HepG2 (cell line): ENCODE measurements at regions not wholly inside any gene's neighbourhood (a gene's known extent, or its start where the extent isn't known, plus 50 kb on each side); places are given as distances from the start of the nearest gene placed in this dataset.

Source experiments
- FIP1L1 ChIP-seq: fragments of 200-400 bp; formaldehyde crosslinking; IDR thresholded peaks from 2 replicates; pipeline ENCODE4 v1.6.1; 2018; ENCODE audit warnings: low read depth, mild to moderate bottlenecking, low read length, moderate library complexity, borderline replicate concordance; ENCODE audit not compliant: insufficient read depth
- HNRNPK ChIP-seq: fragments of 200-400 bp; formaldehyde crosslinking; IDR thresholded peaks from 2 replicates; pipeline ENCODE4 v1.6.1; 2018; ENCODE audit warnings: low read length, low read depth, moderate library complexity, mild to moderate bottlenecking; ENCODE audit not compliant: poor library complexity, severe bottlenecking
- HNRNPL ChIP-seq: fragments of 200-400 bp; formaldehyde crosslinking; IDR thresholded peaks from 2 replicates; pipeline ENCODE4 v1.6.1; 2017; ENCODE audit warnings: mild to moderate bottlenecking, low read depth, low read length
- KAT8 ChIP-seq: IDR thresholded peaks from 2 replicates; pipeline ENCODE4 v1.6.1; 2016; ENCODE audit warnings: missing genetic modification reagents, missing compliant biosample characterization
- MLLT10 ChIP-seq: sonication (generic); formaldehyde crosslinking; IDR thresholded peaks from 2 replicates; pipeline ENCODE4 v1.4.0; 2020; ENCODE audit warnings: missing genetic modification reagents
- MTA3 ChIP-seq: sonication (generic); formaldehyde crosslinking; IDR thresholded peaks from 2 replicates; pipeline ENCODE4 v1.4.0; 2020; ENCODE audit warnings: missing genetic modification reagents
- NONO ChIP-seq, 2 experiments: fragments of 450-650 bp in 1 of 2; sonication (generic) in 1 of 2; formaldehyde crosslinking in 1 of 2; IDR thresholded peaks in 1 of 2; conservative IDR thresholded peaks in 1 of 2; 2 replicates each; pipeline versions ENCODE4 v1.6.1 to v1.8.0; 2017 to 2022; ENCODE audit warnings: mild to moderate bottlenecking in 1 of 2, missing genetic modification reagents in 1 of 2, moderate library complexity in 1 of 2
- PRDM4 ChIP-seq: sonication (generic); formaldehyde crosslinking; IDR thresholded peaks from 2 replicates; pipeline ENCODE4 v1.9.0; 2021; ENCODE audit warnings: missing genetic modification reagents, borderline replicate concordance
- RELA ChIP-seq: sonication (generic); formaldehyde crosslinking; IDR thresholded peaks from 2 replicates; pipeline ENCODE4 v1.4.0; 2020; ENCODE audit warnings: missing genetic modification reagents
- ZBTB42 ChIP-seq: sonication (generic); formaldehyde crosslinking; IDR thresholded peaks from 2 replicates; pipeline ENCODE4 v1.5.0; 2020; ENCODE audit warnings: mild to moderate bottlenecking, missing genetic modification reagents
- ZFP62 ChIP-seq: sonication (generic); formaldehyde crosslinking; IDR thresholded peaks from 2 replicates; pipeline ENCODE4 v1.4.0; 2020; ENCODE audit warnings: missing genetic modification reagents
- ZNF101 ChIP-seq: sonication (generic); formaldehyde crosslinking; IDR thresholded peaks from 2 replicates; pipeline ENCODE4 v1.4.0; 2020; ENCODE audit warnings: mild to moderate bottlenecking, low read depth, missing genetic modification reagents, borderline replicate concordance
- ZNF468 ChIP-seq: sonication (generic); formaldehyde crosslinking; IDR thresholded peaks from 2 replicates; pipeline ENCODE4 v1.8.0; 2022; ENCODE audit warnings: mild to moderate bottlenecking, moderate library complexity, missing genetic modification reagents
- ZNF513 ChIP-seq: sonication (generic); formaldehyde crosslinking; conservative IDR thresholded peaks from 2 replicates; pipeline ENCODE4 v1.5.0; 2020; ENCODE audit warnings: missing genetic modification reagents
- ZNF747 ChIP-seq: sonication (generic); formaldehyde crosslinking; IDR thresholded peaks from 2 replicates; pipeline ENCODE4 v1.8.1; 2023; ENCODE audit warnings: missing genetic modification reagents, mild to moderate bottlenecking, borderline replicate concordance
- ZNF816 ChIP-seq: sonication (generic); formaldehyde crosslinking; IDR thresholded peaks from 2 replicates; pipeline ENCODE4 v1.8.0; 2022; ENCODE audit warnings: missing genetic modification reagents, mild to moderate bottlenecking, borderline replicate concordance
- ZNF850 ChIP-seq: sonication (generic); formaldehyde crosslinking; conservative IDR thresholded peaks from 2 replicates; pipeline ENCODE4 v1.9.0; 2021; ENCODE audit warnings: mild to moderate bottlenecking, missing genetic modification reagents
- ZSCAN30 ChIP-seq: sonication (generic); formaldehyde crosslinking; IDR thresholded peaks from 2 replicates; pipeline ENCODE4 v1.5.0; 2020; ENCODE audit warnings: mild to moderate bottlenecking, missing genetic modification reagents
- ZSCAN31 ChIP-seq: sonication (generic); formaldehyde crosslinking; IDR thresholded peaks from 2 replicates; pipeline ENCODE4 v1.5.0; 2020; ENCODE audit warnings: low read depth, mild to moderate bottlenecking, missing genetic modification reagents
- TF ChIP-seq, protein P1 (sequence below): sonication (generic); formaldehyde crosslinking; IDR thresholded peaks from 2 replicates; pipeline ENCODE4 v1.8.1; 2022; ENCODE audit warnings: mild to moderate bottlenecking, missing genetic modification reagents
- TF ChIP-seq, protein P2 (sequence below): sonication (generic); formaldehyde crosslinking; IDR thresholded peaks from 2 replicates; pipeline ENCODE4 v1.5.0; 2020; ENCODE audit warnings: mild to moderate bottlenecking, missing genetic modification reagents

GRCh38 chr3:125916376-125916978, 52.5 kb upstream of the ROPN1B start (continued):
- TF ChIP-seq, protein P1, sequence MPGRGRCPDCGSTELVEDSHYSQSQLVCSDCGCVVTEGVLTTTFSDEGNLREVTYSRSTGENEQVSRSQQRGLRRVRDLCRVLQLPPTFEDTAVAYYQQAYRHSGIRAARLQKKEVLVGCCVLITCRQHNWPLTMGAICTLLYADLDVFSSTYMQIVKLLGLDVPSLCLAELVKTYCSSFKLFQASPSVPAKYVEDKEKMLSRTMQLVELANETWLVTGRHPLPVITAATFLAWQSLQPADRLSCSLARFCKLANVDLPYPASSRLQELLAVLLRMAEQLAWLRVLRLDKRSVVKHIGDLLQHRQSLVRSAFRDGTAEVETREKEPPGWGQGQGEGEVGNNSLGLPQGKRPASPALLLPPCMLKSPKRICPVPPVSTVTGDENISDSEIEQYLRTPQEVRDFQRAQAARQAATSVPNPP (CRISPR knock-in tag), result no peak
- TF ChIP-seq ZSCAN31 (CRISPR knock-in tag), result 0 out of 2 replicates have a peak, but pooled peaks have one; percentile 32
- no peak for TF ChIP-seq HNRNPK
- no peak for TF ChIP-seq RELA (CRISPR knock-in tag)
- TF ChIP-seq ZNF513 (CRISPR knock-in tag), result no peak
- TF ChIP-seq ZNF468 (CRISPR knock-in tag), result no peak
- no peak for TF ChIP-seq ZNF850 (CRISPR knock-in tag)
- TF ChIP-seq ZNF747 (CRISPR knock-in tag), result no peak
- no peak for TF ChIP-seq ZNF101 (CRISPR knock-in tag)
- TF ChIP-seq, protein P2, sequence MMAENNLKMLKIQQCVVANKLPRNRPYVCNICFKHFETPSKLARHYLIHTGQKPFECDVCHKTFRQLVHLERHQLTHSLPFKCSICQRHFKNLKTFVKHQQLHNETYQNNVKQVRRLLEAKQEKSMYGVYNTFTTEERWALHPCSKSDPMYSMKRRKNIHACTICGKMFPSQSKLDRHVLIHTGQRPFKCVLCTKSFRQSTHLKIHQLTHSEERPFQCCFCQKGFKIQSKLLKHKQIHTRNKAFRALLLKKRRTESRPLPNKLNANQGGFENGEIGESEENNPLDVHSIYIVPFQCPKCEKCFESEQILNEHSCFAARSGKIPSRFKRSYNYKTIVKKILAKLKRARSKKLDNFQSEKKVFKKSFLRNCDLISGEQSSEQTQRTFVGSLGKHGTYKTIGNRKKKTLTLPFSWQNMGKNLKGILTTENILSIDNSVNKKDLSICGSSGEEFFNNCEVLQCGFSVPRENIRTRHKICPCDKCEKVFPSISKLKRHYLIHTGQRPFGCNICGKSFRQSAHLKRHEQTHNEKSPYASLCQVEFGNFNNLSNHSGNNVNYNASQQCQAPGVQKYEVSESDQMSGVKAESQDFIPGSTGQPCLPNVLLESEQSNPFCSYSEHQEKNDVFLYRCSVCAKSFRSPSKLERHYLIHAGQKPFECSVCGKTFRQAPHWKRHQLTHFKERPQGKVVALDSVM, result no peak
- no peak for TF ChIP-seq HNRNPL
- no peak for TF ChIP-seq ZSCAN30 (CRISPR knock-in tag)
- TF ChIP-seq MTA3 (CRISPR knock-in tag), result no peak
- TF ChIP-seq PRDM4 (CRISPR knock-in tag), result no peak
- no peak for TF ChIP-seq ZFP62 (CRISPR knock-in tag)
- TF ChIP-seq FIP1L1, result no peak
- no peak for TF ChIP-seq ZNF816 (CRISPR knock-in tag)
- no peak for TF ChIP-seq NONO (IDR thresholded peaks at IDR 0.05)
- no peak for TF ChIP-seq NONO (CRISPR knock-in tag; conservative IDR thresholded peaks at IDR 0.05)
- TF ChIP-seq MLLT10 (CRISPR knock-in tag), result no peak
- no peak for TF ChIP-seq ZBTB42
- TF ChIP-seq KAT8 (CRISPR knock-in tag), result no peak; the same call in 1 of the 2 replicates
